Endodermal cell (in vitro differentiated cells): ENCODE measurements at regions not wholly inside any gene's neighbourhood (a gene's known extent, or its start where the extent isn't known, plus 50 kb on each side); places are given as distances from the start of the nearest gene placed in this dataset.
"Not testable (repeated sequence)": the region's sequence is repeated elsewhere in the genome, so short reads cannot be mapped to it uniquely, and the experiment has no call there.

Source experiments
- DNase-seq: peaks from one replicate; pipeline ENCODE4 v3.0.0-alpha.2; 2017
- H3K27ac ChIP-seq: 2 replicates; pipeline ENCODE4 v1.5.1; 2013; ENCODE audit warnings: mild to moderate bottlenecking, low read depth, low read length, moderate library complexity
- H3K27me3 ChIP-seq: 2 replicates; pipeline ENCODE4 v1.6.1; 2013; ENCODE audit warnings: mild to moderate bottlenecking, low read length, moderate library complexity; ENCODE audit not compliant: insufficient read depth, control insufficient read depth, poor library complexity, severe bottlenecking
- H3K36me3 ChIP-seq: 2 replicates; pipeline ENCODE4 v1.7.0; 2013; ENCODE audit warnings: mild to moderate bottlenecking, low read length, moderate library complexity; ENCODE audit not compliant: control insufficient read depth, insufficient read depth
- H3K4me1 ChIP-seq: one replicate; pipeline ENCODE4 v1.7.0; 2013; ENCODE audit warnings: low read length; ENCODE audit not compliant: control insufficient read depth, insufficient read depth
- H3K4me3 ChIP-seq: 2 replicates; pipeline ENCODE4 v1.5.1; 2013; ENCODE audit warnings: mild to moderate bottlenecking, low read length, moderate library complexity
- H3K9ac ChIP-seq: 2 replicates; pipeline ENCODE4 v1.6.1; 2013; ENCODE audit warnings: mild to moderate bottlenecking, low read length, moderate library complexity; ENCODE audit not compliant: poor library complexity, severe bottlenecking; ENCODE audit errors: extremely low read depth
- H3K9me3 ChIP-seq: 2 replicates; pipeline ENCODE4 v1.6.1; 2013; ENCODE audit warnings: mild to moderate bottlenecking, low read length, moderate library complexity; ENCODE audit not compliant: control insufficient read depth
- H3K27ac Mint-ChIP-seq: 2 replicates; pipeline ENCODE4 v1.8.0; 2020; ENCODE audit warnings: mixed read lengths
- H3K27me3 Mint-ChIP-seq: 2 replicates; pipeline ENCODE4 v1.8.0; 2021; ENCODE audit warnings: mild to moderate bottlenecking, mixed read lengths; ENCODE audit not compliant: insufficient read depth
- H3K36me3 Mint-ChIP-seq: 2 replicates; pipeline ENCODE4 v1.8.0; 2020; ENCODE audit warnings: low read depth, mixed read lengths
- H3K4me1 Mint-ChIP-seq: 2 replicates; pipeline ENCODE4 v1.8.0; 2020; ENCODE audit warnings: mixed read lengths
- H3K4me3 Mint-ChIP-seq: 2 replicates; pipeline ENCODE4 v1.8.0; 2020; ENCODE audit warnings: mild to moderate bottlenecking, moderate library complexity, mixed read lengths
- H3K9me3 Mint-ChIP-seq: 2 replicates; pipeline ENCODE4 v1.8.0; 2020; ENCODE audit warnings: mild to moderate bottlenecking, mixed read lengths
- CTCF ChIP-seq: fragments of 200-600 bp; sonication (generic); conservative IDR thresholded peaks from 2 replicates; pipeline ENCODE4 v1.5.0; 2021; ENCODE audit warnings: antibody characterized with exemption, mild to moderate bottlenecking
- WGBS, 2 experiments: methylation state at CpG; one replicate each; pipeline versions ENCODE4 v1.1.5 to v1.1.7; 2013; ENCODE audit warnings: missing lambda C conversion rate in 2 of 2, mixed read lengths in 1 of 2; ENCODE audit not compliant: insufficient coverage in 1 of 2, insufficient read length in 1 of 2; 5-methylcytosine and 5-hydroxymethylcytosine counted together

GRCh38 chr3:75248974-75249373 is 415.2 kb upstream of the FRG2C start:
- H3K36me3 Mint-ChIP-seq: no peaks in the 10 kb centered on the region
- no peaks in the 10 kb centered on the region for H3K9me3 Mint-ChIP-seq
- Histone ChIP-seq H3K9ac (no peak overlapping the region), H3K27me3 (no peaks in the 10 kb centered on the region), H3K36me3 (no peaks in the 10 kb centered on the region), H3K9me3 (no peaks in the 10 kb centered on the region), H3K4me3 (no peak overlapping the region), H3K27ac (no peak overlapping the region), H3K4me1 (no peaks in the 10 kb centered on the region)
- DNase-seq: no peak
- no peak overlapping the region for H3K27ac Mint-ChIP-seq
- no peak overlapping the region for H3K4me3 Mint-ChIP-seq
- no peak for TF ChIP-seq CTCF
- H3K4me1 Mint-ChIP-seq: peaks cover 2% of the 10 kb centered on the region
- H3K27me3 Mint-ChIP-seq: no peaks in the 10 kb centered on the region

DNA sequence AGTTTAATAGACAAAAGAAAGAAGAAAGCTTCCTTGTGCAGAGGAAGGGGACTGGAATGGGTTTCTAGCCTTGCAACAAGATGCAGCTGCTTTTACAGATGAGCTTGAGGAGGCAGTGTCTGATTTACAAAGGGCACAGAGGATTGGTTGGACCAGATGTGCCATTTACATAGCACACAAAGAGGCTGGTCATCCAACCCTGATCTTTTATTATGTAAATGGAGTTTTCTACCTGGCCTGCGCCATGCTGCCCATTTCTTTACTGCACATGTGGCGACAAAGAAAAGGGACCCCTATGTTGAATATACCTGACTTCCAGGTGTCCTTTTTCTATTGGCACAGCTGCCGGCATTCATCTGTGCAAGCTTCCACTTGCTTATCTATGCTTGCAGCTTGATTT is 409.4 kb upstream of the FRG2C start:
- no peak overlapping the region for H3K4me3 ChIP-seq
- H3K27ac ChIP-seq: no peak overlapping the region
- WGBS, 2 experiments: 73 to 80% methylated on average over 2 to 3 of the region's 3 CpGs
- no peak overlapping the region for H3K4me3 Mint-ChIP-seq
- H3K27me3 ChIP-seq: no peaks in the 10 kb centered on the region
- no peak overlapping the region for H3K27ac Mint-ChIP-seq
- peak; percentile 44 for DNase-seq
- H3K4me1 ChIP-seq: no peaks in the 10 kb centered on the region
- peaks cover 3% of the 10 kb centered on the region for H3K27me3 Mint-ChIP-seq
- H3K9me3 ChIP-seq: no peaks in the 10 kb centered on the region
- H3K36me3 ChIP-seq: no peaks in the 10 kb centered on the region
- no peaks in the 10 kb centered on the region for H3K36me3 Mint-ChIP-seq
- H3K4me1 Mint-ChIP-seq: peaks cover 18% of the 10 kb centered on the region
- no peak for TF ChIP-seq CTCF
- no peak overlapping the region for H3K9ac ChIP-seq
- H3K9me3 Mint-ChIP-seq: no peaks in the 10 kb centered on the region

- not testable (repeated sequence) for H3K4me3 ChIP-seq, H3K9me3 ChIP-seq, H3K27ac Mint-ChIP-seq, DNase-seq, H3K36me3 Mint-ChIP-seq, H3K36me3 ChIP-seq, H3K9me3 Mint-ChIP-seq, H3K27ac ChIP-seq, H3K27me3 ChIP-seq, H3K27me3 Mint-ChIP-seq, H3K4me3 Mint-ChIP-seq, H3K4me1 ChIP-seq, H3K9ac ChIP-seq
- peaks cover 24% of the 10 kb centered on the region for H3K4me1 Mint-ChIP-seq
- WGBS, 2 experiments: 61 to 80% methylated on average over 1 to 5 of the region's 5 CpGs
- TF ChIP-seq CTCF: peak; percentile 76
Measured at GRCh38 chr3:75258825-75259683, 405.1 kb upstream of the FRG2C start.

- not testable (repeated sequence) for H3K9me3 Mint-ChIP-seq, H3K4me3 Mint-ChIP-seq, H3K4me3 ChIP-seq, H3K27me3 Mint-ChIP-seq, H3K9ac ChIP-seq, DNase-seq, H3K27me3 ChIP-seq, H3K27ac Mint-ChIP-seq, H3K36me3 ChIP-seq, H3K4me1 ChIP-seq, H3K9me3 ChIP-seq, H3K36me3 Mint-ChIP-seq, H3K27ac ChIP-seq
- peaks cover 11% of the 10 kb centered on the region for H3K4me1 Mint-ChIP-seq
- 90 to 100% methylated on average over 1 to 2 of the region's 2 CpGs for WGBS, 2 experiments
Measured at GRCh38 chr3:75260975-75261374, 403.2 kb upstream of the FRG2C start.
